Body of pancreas (tissue), 4 donors: ENCODE measurements at regions not wholly inside any gene's neighbourhood (a gene's known extent, or its start where the extent isn't known, plus 50 kb on each side); places are given as distances from the start of the nearest gene placed in this dataset.

Source experiments
- ATAC-seq: fragments of 150-250 bp; one replicate; pipeline ENCODE4 v1.9.1; 2016
- DNase-seq, 4 donors: peaks; one replicate each; pipeline ENCODE4 v3.0.0-alpha.2; 2019
- H3K27ac ChIP-seq, 4 donors: fragments of 200-600 bp; sonication (generic); 1 replicate in 3 of 4; 2 replicates in 1 of 4; pipeline versions ENCODE4 v1.5.1 to v1.6.1; 2016 to 2019; ENCODE audit warnings: mild to moderate bottlenecking in 1 of 4, mixed read lengths in 1 of 4, moderate library complexity in 1 of 4
- H3K27me3 ChIP-seq, 2 donors: fragments of 200-600 bp; sonication (generic); one replicate each; pipeline ENCODE4 v1.6.0; 2016; ENCODE audit warnings: mild to moderate bottlenecking in 1 of 2
- H3K36me3 ChIP-seq, 2 donors: fragments of 200-600 bp; sonication (generic); replicated peaks in 1 of 2; 2 replicates each; pipeline ENCODE4 v1.5.1; 2016; ENCODE audit warnings: low read depth in 2 of 2; ENCODE audit not compliant: insufficient read depth in 1 of 2
- H3K4me1 ChIP-seq: fragments of 200-600 bp; sonication (generic); one replicate; pipeline ENCODE4 v1.6.0; 2016
- H3K4me3 ChIP-seq, 2 donors: fragments of 200-600 bp; sonication (generic); 1 replicate in 1 of 2; 2 replicates in 1 of 2; pipeline ENCODE4 v1.5.1; 2016 to 2019
- H3K9me3 ChIP-seq, 3 donors: fragments of 200-600 bp; sonication (generic); 1 replicate in 2 of 3; 2 replicates in 1 of 3; pipeline ENCODE4 v1.5.1; 2016
- POLR2A ChIP-seq, 3 donors: fragments of 450-650 bp; IDR thresholded peaks; one replicate each; pipeline ENCODE4 v1.6.1; 2016; ENCODE audit warnings: antibody characterized with exemption in 3 of 3, mild to moderate bottlenecking in 2 of 3
- WGBS, 2 donors: methylation state at CpG; one replicate each; pipeline ENCODE4 v1.1.5; 2017; 5-methylcytosine and 5-hydroxymethylcytosine counted together
- intact Hi-C: fragments of 100-400 bp; cut with DNase I; formaldehyde crosslinking; loops from one replicate; pipeline ENCODE4 v1.15.1; 2023
- TF ChIP-seq, protein P1 (sequence below), 7 experiments: fragments of 450-650 bp in 4 of 7; fragments of 200-600 bp in 3 of 7; sonication (generic) in 3 of 7; IDR thresholded peaks; one replicate each; pipeline ENCODE4 v1.5.1; 2016 to 2019; ENCODE audit warnings: antibody characterized with exemption in 7 of 7

DNA sequence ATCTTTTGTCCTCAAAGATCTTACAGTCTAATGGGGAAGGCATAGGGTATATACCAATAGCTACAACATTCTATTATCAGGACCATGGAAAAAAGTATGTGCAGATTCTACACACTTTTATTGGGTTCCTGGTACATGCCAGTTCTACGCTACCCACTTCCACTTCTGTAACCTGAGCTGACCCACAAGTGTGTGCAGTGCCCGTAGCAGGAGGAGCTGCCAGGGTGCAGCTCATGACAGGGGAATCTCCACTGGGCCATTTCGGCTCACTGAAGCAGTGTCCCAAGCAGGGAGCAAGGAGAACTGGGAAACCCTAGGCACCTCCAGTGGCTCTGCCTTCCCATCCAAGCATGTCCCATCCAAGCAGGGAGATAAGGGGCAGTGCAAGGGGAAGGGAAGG, 60.4 kb downstream of the FOXI1 start:
- no peaks in the 10 kb centered on the region for H3K9me3 ChIP-seq
- no peaks in the 10 kb centered on the region for H3K27me3 ChIP-seq
- no peak overlapping the region for H3K27ac ChIP-seq
- ATAC-seq (no peak), DNase-seq (no peak)
- H3K4me1 ChIP-seq = no peaks in the 10 kb centered on the region
- intact Hi-C loops = no loop called here
- WGBS, 2 donors = 83 to 87% methylated on average over 2 to 3 of the region's 3 CpGs
- TF ChIP-seq POLR2A (IDR thresholded peaks at IDR 0.05) = no peak
- TF ChIP-seq, protein P1, sequence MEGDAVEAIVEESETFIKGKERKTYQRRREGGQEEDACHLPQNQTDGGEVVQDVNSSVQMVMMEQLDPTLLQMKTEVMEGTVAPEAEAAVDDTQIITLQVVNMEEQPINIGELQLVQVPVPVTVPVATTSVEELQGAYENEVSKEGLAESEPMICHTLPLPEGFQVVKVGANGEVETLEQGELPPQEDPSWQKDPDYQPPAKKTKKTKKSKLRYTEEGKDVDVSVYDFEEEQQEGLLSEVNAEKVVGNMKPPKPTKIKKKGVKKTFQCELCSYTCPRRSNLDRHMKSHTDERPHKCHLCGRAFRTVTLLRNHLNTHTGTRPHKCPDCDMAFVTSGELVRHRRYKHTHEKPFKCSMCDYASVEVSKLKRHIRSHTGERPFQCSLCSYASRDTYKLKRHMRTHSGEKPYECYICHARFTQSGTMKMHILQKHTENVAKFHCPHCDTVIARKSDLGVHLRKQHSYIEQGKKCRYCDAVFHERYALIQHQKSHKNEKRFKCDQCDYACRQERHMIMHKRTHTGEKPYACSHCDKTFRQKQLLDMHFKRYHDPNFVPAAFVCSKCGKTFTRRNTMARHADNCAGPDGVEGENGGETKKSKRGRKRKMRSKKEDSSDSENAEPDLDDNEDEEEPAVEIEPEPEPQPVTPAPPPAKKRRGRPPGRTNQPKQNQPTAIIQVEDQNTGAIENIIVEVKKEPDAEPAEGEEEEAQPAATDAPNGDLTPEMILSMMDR (IDR thresholded peaks at IDR 0.05) = no peak
- H3K4me3 ChIP-seq = no peak overlapping the region
- no peaks in the 10 kb centered on the region for H3K36me3 ChIP-seq

DNA sequence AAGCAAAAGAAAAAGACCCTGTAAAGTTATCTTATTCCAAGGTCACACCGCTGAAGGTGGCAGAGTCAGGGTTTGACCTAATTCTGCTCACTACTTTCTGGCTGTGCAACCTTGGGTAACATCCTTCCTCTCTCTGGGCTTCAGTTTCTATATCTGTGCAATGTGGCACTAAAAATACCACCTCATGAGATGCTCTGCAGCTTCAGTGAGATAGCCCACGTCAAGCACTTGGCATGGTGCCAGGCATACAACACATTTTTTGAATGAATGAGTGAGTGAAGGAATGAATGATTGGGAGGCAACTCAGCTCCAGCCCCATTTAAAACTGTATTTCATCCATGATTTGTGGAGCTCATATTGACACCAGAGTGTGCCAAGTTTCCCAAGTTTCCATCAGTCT, 62.3 kb downstream of the FOXI1 start:
- WGBS, 2 donors = 73 to 80% methylated on average over 2 of the region's 2 CpGs
- Histone ChIP-seq H3K4me3 (no peak overlapping the region), H3K4me1 (no peaks in the 10 kb centered on the region), H3K27me3 (no peaks in the 10 kb centered on the region), H3K36me3 (no peaks in the 10 kb centered on the region), H3K27ac (no peak overlapping the region), H3K9me3 (no peaks in the 10 kb centered on the region)
- TF ChIP-seq, protein P1 (IDR thresholded peaks at IDR 0.05) = no peak
- TF ChIP-seq POLR2A (IDR thresholded peaks at IDR 0.05) = no peak
- intact Hi-C loops = no loop called here
- no peak for ATAC-seq
- DNase-seq = no peak

DNA sequence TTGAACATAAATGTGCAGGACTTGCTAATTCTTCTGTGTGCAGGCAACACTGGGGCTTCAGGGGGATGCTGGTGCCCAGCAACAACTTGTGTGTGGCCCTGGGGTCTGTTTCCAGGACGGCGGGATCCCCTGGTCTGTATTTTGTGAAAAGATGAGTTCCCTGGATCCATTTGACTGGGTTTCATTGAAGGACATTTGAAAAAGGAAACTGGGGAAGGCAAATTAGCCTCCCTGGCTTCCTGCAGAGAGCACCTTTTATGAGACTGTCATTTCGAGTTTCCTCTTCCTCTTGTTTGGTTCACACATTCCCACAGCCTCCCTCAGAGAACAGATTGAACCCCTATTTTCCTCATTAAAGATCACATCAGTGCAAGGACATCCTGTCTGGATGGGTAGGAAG, 63.1 kb downstream of the FOXI1 start:
- H3K27me3 ChIP-seq = no peaks in the 10 kb centered on the region
- H3K9me3 ChIP-seq = no peaks in the 10 kb centered on the region
- H3K4me1 ChIP-seq = no peaks in the 10 kb centered on the region
- ATAC-seq = no peak
- no peak overlapping the region for H3K27ac ChIP-seq
- H3K4me3 ChIP-seq = no peak overlapping the region
- TF ChIP-seq POLR2A (IDR thresholded peaks at IDR 0.05) = no peak
- TF ChIP-seq, protein P1 (IDR thresholded peaks at IDR 0.05) = no peak
- intact Hi-C loops = no loop called here
- H3K36me3 ChIP-seq = no peaks in the 10 kb centered on the region
- 76 to 86% methylated on average over 3 of the region's 3 CpGs for WGBS, 2 donors
- DNase-seq = no peak

DNA sequence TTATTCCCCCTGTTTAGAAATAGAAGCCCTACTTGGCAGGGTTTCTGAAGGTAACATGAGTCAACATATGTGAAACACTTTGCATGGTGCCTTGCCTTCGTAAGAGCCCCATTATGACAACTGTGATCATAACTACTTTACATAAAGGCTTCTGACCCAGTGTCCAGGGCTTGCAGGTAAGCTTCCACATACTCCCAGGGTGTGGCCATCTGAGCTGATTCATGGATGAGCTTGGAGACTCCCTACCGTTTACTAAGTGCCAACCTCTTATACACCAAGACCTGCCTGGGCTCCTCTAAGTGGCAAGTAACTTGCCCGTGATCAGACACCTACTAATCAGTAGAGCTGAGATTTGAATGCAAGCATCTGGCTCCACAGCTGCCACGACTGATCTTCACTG, 62.8 kb upstream of the C5orf58 start:
- no peaks in the 10 kb centered on the region for H3K27me3 ChIP-seq
- no peak for DNase-seq
- H3K4me1 ChIP-seq = no peaks in the 10 kb centered on the region
- TF ChIP-seq POLR2A (IDR thresholded peaks at IDR 0.05) = no peak
- TF ChIP-seq, protein P1 (IDR thresholded peaks at IDR 0.05) = no peak
- no peaks in the 10 kb centered on the region for H3K36me3 ChIP-seq
- intact Hi-C loops = no loop called here
- no peak for ATAC-seq
- no peak overlapping the region for H3K4me3 ChIP-seq
- no peak overlapping the region for H3K27ac ChIP-seq
- no peaks in the 10 kb centered on the region for H3K9me3 ChIP-seq
- WGBS, 2 donors = 66 to 79% methylated on average over 4 of the region's 4 CpGs

DNA sequence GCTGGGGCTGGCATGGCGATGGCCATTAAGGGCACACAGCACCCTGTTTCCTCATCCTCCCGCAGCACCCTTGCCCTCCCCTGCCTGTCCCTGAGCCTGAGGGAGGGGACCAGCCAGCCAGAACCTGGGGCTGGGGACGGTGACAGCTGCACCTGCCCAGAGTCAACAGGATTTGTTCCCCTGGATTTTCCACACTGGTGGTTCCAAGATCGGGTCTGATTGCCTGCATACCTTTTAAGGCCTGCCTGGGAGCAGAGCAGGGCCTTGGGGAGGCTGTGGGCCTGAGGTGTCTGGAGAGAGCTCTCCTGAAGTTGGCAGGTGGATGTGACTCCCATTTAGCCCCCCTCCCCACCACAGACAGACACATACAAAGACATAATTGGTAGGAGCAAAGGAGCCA, 61.0 kb upstream of the C5orf58 start:
- H3K4me3 ChIP-seq = no peak overlapping the region
- H3K4me1 ChIP-seq = no peaks in the 10 kb centered on the region
- H3K9me3 ChIP-seq = no peaks in the 10 kb centered on the region
- DNase-seq = no peak
- H3K36me3 ChIP-seq = no peaks in the 10 kb centered on the region
- TF ChIP-seq, protein P1 (IDR thresholded peaks at IDR 0.05) = no peak
- no peak for TF ChIP-seq POLR2A (IDR thresholded peaks at IDR 0.05)
- intact Hi-C loops = no loop called here
- no peak for ATAC-seq
- no peak overlapping the region for H3K27ac ChIP-seq
- no peaks in the 10 kb centered on the region for H3K27me3 ChIP-seq
- 48 to 50% methylated on average over 2 to 4 of the region's 4 CpGs for WGBS, 2 donors
